OCI-LY1 (cell line): ENCODE measurements at regions not wholly inside any gene's neighbourhood (a gene's known extent, or its start where the extent isn't known, plus 50 kb on each side); places are given as distances from the start of the nearest gene placed in this dataset.

Experiments used
- H2AFZ ChIP-seq: fragments of 200-600 bp; sonication (generic), shearing (Covaris generic); 2 replicates; pipeline ENCODE4 v1.6.0; 2014; ENCODE audit warnings: antibody characterized with exemption, mild to moderate bottlenecking, low read length
- H3F3A ChIP-seq: fragments of 200-600 bp; sonication (generic), shearing (Covaris generic); 2 replicates; pipeline ENCODE4 v1.6.0; 2014; ENCODE audit warnings: mild to moderate bottlenecking, antibody characterized with exemption, low read length, moderate library complexity; ENCODE audit not compliant: insufficient read depth
- H3K27ac ChIP-seq: fragments of 200-600 bp; sonication (generic); 2 replicates; pipeline ENCODE4 v1.5.1; 2014; ENCODE audit warnings: low read length, mixed run types, mild to moderate bottlenecking, low read depth; ENCODE audit not compliant: poor library complexity, severe bottlenecking
- H3K27me3 ChIP-seq: fragments of 200-600 bp; sonication (generic); 2 replicates; pipeline ENCODE4 v1.6.0; 2014; ENCODE audit warnings: antibody characterized with exemption, mild to moderate bottlenecking, low read length, moderate library complexity; ENCODE audit not compliant: insufficient read depth
- H3K36me3 ChIP-seq: fragments of 200-600 bp; sonication (generic); 2 replicates; pipeline ENCODE4 v1.6.1; 2014; ENCODE audit warnings: mild to moderate bottlenecking, antibody characterized with exemption, low read length, moderate library complexity, mixed read lengths; ENCODE audit not compliant: insufficient read depth
- H3K4me1 ChIP-seq: fragments of 200-600 bp; sonication (generic); 2 replicates; pipeline ENCODE4 v1.5.1; 2014; ENCODE audit warnings: mild to moderate bottlenecking, low read length, moderate library complexity; ENCODE audit not compliant: insufficient read depth, severe bottlenecking
- H3K4me2 ChIP-seq: fragments of 200-600 bp; sonication (generic), shearing (Covaris generic); 2 replicates; pipeline ENCODE4 v1.6.1; 2014; ENCODE audit warnings: low read length
- H3K4me3 ChIP-seq: fragments of 200-600 bp; sonication (generic); 2 replicates; pipeline ENCODE4 v1.5.1; 2014; ENCODE audit warnings: low read length, low read depth, mild to moderate bottlenecking, mixed read lengths; ENCODE audit not compliant: poor library complexity, severe bottlenecking
- H3K79me2 ChIP-seq: fragments of 200-600 bp; shearing (Covaris generic); 2 replicates; pipeline ENCODE4 v1.6.1; 2016; ENCODE audit warnings: mixed run types, low read length, mixed read lengths; ENCODE audit not compliant: insufficient read depth
- H3K9ac ChIP-seq: fragments of 200-600 bp; sonication (generic), shearing (Covaris generic); 2 replicates; pipeline ENCODE4 v1.6.1; 2014; ENCODE audit warnings: mild to moderate bottlenecking, low read length, mixed read lengths
- H3K9me2 ChIP-seq: fragments of 200-600 bp; sonication (generic), shearing (Covaris generic); 2 replicates; pipeline ENCODE4 v1.6.1; 2014; ENCODE audit warnings: low read depth, mild to moderate bottlenecking, low read length, mixed read lengths
- H3K9me3 ChIP-seq: fragments of 200-600 bp; shearing (Covaris generic); 2 replicates; pipeline ENCODE4 v1.6.1; 2014; ENCODE audit warnings: low read length, mixed read lengths
- H4K20me1 ChIP-seq: fragments of 200-600 bp; sonication (generic), shearing (Covaris generic); 2 replicates; pipeline ENCODE4 v1.6.0; 2016; ENCODE audit warnings: mild to moderate bottlenecking, low read length; ENCODE audit not compliant: insufficient read depth
- EZH2 ChIP-seq: fragments of 200-600 bp; sonication (generic), shearing (Covaris generic); IDR thresholded peaks from 2 replicates; pipeline ENCODE4 v1.8.0; 2017; ENCODE audit warnings: borderline replicate concordance, mixed run types, mild to moderate bottlenecking, antibody characterized with exemption, low read length, moderate library complexity, mixed read lengths
- TF ChIP-seq, protein P1 (sequence below): fragments of 200-600 bp; sonication (generic), shearing (Covaris generic); IDR thresholded peaks from 2 replicates; pipeline ENCODE4 v1.5.1; 2017; ENCODE audit warnings: mild to moderate bottlenecking, antibody characterized with exemption, low read length, moderate library complexity, mixed read lengths

DNA sequence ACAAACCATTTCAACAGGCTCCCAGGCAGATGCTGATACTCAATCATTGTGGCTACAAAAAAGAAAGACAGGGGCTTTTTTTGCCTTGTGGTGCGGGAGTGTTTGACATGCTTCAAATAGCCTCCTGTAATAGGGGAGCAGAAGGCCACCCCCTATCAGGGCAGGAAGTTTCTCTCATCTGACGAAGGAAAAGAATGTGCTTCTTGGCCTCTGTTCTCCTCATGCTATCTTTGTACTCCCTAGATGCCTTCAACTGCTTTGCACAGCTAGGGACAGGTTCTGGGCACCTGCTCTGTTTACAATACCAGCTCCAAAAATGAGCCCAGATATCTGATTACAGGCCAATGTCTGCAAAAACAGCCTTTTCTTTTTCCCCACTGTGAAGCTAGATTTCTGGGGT lies 391.1 kb downstream of the STIM2 start:
- no peak overlapping the region for H3K4me2 ChIP-seq
- no peak for TF ChIP-seq EZH2
- TF ChIP-seq, protein P1, sequence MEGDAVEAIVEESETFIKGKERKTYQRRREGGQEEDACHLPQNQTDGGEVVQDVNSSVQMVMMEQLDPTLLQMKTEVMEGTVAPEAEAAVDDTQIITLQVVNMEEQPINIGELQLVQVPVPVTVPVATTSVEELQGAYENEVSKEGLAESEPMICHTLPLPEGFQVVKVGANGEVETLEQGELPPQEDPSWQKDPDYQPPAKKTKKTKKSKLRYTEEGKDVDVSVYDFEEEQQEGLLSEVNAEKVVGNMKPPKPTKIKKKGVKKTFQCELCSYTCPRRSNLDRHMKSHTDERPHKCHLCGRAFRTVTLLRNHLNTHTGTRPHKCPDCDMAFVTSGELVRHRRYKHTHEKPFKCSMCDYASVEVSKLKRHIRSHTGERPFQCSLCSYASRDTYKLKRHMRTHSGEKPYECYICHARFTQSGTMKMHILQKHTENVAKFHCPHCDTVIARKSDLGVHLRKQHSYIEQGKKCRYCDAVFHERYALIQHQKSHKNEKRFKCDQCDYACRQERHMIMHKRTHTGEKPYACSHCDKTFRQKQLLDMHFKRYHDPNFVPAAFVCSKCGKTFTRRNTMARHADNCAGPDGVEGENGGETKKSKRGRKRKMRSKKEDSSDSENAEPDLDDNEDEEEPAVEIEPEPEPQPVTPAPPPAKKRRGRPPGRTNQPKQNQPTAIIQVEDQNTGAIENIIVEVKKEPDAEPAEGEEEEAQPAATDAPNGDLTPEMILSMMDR: no peak
- H3K4me3 ChIP-seq: no peak overlapping the region
- no peaks in the 10 kb centered on the region for H3K9me2 ChIP-seq
- H3K9me3 ChIP-seq: no peaks in the 10 kb centered on the region
- no peaks in the 10 kb centered on the region for H3K4me1 ChIP-seq
- H4K20me1 ChIP-seq: no peaks in the 10 kb centered on the region
- H3K27ac ChIP-seq: no peak overlapping the region
- no peak overlapping the region for H3K9ac ChIP-seq
- no peaks in the 10 kb centered on the region for H3K27me3 ChIP-seq
- no peaks in the 10 kb centered on the region for H3K79me2 ChIP-seq
- H3K36me3 ChIP-seq: no peaks in the 10 kb centered on the region
- no peaks in the 10 kb centered on the region for H3F3A ChIP-seq
- H2AFZ ChIP-seq: no peak overlapping the region

DNA sequence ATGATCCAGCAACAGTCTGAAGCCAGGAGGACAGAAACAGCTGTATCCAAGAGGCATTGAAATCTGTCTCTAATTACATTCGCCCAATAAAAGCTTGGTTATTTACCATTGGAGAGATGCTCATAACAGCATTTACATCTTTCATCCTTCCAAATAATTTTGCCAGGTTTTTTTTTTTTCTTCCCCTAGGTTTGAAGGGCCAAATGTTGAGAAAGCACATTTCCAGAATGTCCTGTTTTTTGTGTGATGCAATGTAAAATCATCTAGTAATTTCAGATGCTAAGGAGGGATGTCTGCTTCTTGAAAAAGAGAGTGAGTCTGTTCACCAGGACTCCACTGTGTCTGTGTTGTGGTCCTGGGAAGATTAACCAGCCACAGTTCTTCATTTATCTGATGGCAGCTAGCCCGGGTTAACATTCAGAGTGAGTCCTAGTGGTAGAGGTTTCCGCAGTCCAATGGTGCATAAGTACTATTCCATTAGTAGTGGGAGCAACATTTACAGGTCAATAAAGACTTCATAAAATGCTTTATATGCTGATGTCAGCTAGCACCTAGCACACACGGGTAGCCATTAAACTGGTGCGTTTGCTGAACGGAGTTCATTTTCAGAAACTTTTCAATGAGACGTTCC lies 406.8 kb downstream of the STIM2 start:
- TF ChIP-seq EZH2: no peak
- TF ChIP-seq, protein P1: no peak

DNA sequence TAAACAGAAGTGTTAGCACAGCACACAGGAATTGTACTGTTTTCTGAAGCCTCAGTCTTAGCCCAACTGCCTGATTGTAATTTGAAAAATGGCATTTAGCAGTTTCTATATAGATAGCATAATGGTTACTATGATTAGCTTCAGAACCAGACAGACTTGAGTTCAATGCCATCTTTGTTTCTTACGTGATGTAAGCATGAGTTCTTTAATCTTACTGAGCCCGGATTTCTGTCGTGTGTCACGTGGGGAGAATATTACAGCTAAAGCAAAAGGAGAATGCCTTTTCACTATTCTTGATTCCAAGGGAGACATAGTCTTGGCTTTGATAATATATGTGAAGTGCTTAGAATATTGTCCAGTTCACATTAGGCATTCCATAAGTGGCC lies 407.3 kb downstream of the STIM2 start:
- Histone ChIP-seq H2AFZ (no peak overlapping the region), H3K36me3 (no peaks in the 10 kb centered on the region), H3K9me3 (no peaks in the 10 kb centered on the region), H4K20me1 (no peaks in the 10 kb centered on the region), H3F3A (no peaks in the 10 kb centered on the region), H3K9me2 (no peaks in the 10 kb centered on the region), H3K27me3 (no peaks in the 10 kb centered on the region), H3K27ac (no peak overlapping the region), H3K4me2 (no peak overlapping the region), H3K4me1 (no peaks in the 10 kb centered on the region), H3K79me2 (no peaks in the 10 kb centered on the region), H3K4me3 (no peak overlapping the region), H3K9ac (no peak overlapping the region)
- TF ChIP-seq, protein P1: no peak
- no peak for TF ChIP-seq EZH2

More for the DNA sequence above, 406.8 kb downstream of the STIM2 start:
- H3F3A ChIP-seq: no peaks in the 10 kb centered on the region
- no peaks in the 10 kb centered on the region for H3K27me3 ChIP-seq
- H3K4me1 ChIP-seq: no peaks in the 10 kb centered on the region
- no peaks in the 10 kb centered on the region for H4K20me1 ChIP-seq
- no peak overlapping the region for H3K4me2 ChIP-seq
- no peaks in the 10 kb centered on the region for H3K9me3 ChIP-seq
- H3K79me2 ChIP-seq: no peaks in the 10 kb centered on the region
- no peak overlapping the region for H2AFZ ChIP-seq
- H3K4me3 ChIP-seq: no peak overlapping the region
- no peaks in the 10 kb centered on the region for H3K9me2 ChIP-seq
- no peak overlapping the region for H3K9ac ChIP-seq
- no peak overlapping the region for H3K27ac ChIP-seq
- no peaks in the 10 kb centered on the region for H3K36me3 ChIP-seq
